GM19193 (cell line): ENCODE measurements at regions not wholly inside any gene's neighbourhood (a gene's known extent, or its start where the extent isn't known, plus 50 kb on each side); places are given as distances from the start of the nearest gene placed in this dataset.

Experiments
- POLR2A ChIP-seq: IDR thresholded peaks from 4 replicates; pipeline ENCODE4 v1.6.1; 2011; ENCODE audit not compliant: insufficient read depth, insufficient read length; ENCODE audit errors: extremely low read depth

DNA sequence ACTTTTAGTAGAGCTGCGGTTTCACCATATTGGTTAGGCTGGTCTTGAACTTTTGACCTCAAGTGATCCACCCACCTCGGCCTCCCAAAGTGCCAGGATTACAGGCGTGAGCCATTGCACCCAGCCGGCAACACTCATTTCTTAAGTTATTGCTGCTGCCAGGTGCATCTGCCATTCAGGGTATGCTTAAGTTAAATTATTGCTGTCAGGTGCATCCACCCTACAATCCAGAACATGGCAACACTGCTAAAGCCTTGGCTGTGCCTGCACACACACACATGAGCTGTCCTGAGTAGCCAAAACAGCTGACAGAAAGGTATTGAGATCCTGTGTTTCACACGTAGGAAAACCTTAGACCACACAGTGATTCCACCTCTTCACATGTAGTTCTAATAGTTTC lies 148.2 kb downstream of the FAM161A start:
- no peak for TF ChIP-seq POLR2A

DNA sequence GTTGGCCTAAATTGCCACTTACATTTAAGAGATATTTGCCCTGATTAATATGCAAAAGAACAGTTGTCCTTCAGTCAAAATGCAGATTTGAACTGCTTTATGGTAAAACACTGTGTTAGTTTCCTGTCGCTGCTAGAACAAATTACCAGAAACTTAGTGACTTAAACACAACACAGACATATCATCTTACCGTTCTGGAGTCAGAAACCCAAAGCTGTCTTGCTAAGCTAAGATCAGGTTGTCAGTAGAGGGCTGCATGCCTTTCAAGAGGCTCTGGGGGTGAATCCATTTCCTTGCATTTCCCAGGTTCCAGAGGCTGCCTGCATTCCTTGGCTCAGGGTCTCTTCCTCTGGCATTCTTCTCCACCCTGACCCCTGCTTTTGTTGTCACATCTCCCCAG lies 149.5 kb downstream of the FAM161A start:
- no peak for TF ChIP-seq POLR2A

DNA sequence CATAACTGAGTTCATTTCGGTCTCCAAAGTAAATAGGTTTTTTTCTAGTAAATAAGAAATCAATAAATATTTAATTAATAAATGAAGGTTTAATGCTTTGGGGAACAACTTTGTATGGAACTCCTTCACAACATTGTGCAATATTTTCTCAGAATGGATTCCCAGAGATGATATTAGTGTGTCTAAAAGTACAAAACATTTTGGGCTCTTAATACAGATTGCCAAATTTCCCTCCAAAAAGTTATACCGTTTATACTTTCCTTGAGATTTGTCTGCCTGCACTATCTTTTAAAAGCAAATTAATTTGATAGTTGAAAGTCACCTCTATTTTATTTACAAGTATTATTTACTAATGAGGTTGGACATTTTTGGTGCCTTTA lies 151.8 kb downstream of the FAM161A start:
- TF ChIP-seq POLR2A = no peak

DNA sequence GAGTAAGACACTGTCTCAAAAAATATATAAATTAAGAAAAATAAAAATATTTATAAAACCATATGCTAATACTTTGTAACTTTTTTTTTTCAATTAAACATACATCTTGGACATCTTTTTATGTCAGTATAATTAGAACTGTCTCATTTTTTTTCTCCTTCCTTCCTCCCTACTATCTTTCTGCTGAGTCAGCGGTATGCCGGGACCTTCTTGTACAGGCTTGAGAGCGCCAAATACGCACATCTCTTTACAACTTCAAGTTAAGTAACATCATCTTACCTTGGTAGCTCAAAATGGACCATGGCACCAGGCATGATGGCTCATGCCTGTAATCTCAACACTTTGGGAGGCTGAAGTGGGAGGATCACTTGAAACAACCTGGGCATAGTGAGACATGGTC lies 153.4 kb downstream of the FAM161A start:
- TF ChIP-seq POLR2A = no peak

DNA sequence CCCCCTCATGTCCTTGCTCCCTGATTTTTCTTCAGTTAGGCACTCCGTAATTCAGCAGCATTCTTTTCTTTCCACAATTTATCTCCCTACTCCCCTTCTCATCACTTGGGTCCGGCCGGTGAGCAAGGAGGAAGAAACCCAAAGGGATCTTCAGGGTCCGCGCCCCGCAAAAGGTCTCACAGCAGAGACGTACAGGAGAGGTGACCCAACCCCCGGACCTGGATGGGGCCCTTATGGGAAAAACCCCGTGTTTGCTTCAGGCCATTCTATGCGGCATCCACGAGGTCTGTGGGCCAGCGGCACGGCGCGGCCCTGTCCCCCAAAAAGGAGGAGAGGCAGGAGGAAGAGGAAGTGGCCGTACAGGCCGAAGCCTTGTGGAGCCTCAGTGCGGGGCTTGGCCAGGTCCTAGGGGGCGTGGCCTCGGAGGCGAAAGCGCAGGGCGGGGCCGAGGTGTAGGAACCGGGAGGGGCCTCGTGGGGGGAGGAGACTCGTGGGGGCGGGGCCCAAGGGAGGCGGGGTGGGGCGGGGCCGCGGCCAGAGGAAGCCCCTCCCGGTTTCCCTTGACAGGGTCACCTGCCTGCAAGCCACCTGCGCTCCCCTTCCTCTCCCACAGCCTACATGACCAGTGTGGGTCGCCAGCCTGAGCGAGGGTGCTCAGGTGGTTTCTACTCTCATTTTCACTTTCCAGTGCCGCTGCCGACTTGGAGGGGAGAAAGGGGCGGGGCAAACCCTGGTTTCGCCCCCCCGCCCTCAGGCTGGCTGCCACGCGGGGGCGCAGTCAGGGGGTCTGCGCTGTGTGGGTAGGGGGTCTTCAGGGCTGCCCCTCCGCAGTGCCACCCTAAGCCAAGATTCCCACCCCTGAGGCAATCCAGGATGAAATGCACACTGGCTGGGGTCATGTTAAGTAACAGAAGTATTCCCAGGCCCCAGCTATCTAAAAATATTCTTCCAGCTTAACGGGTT lies 156.4 kb upstream of the XPO1 start:
- peak; percentile 92 for TF ChIP-seq POLR2A

DNA sequence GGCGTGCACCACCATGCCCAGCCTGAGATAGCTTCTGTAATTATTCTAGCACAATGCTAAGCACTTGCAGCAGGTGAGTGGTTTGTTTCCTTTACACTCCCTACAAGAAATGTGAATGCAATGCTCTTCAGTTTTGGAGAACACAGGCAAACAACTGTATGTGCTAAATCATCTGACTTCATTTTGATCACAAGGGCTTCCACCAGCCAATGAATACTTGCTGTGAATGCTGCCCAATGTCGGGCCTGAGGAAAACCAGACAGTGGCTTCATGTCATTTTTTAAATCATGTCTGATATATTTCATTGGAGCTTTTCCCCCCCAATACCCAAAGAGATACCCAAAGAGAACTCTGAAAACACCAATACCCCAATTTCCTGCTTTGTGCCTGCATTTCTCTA lies 155.6 kb upstream of the XPO1 start:
- TF ChIP-seq POLR2A = no peak

DNA sequence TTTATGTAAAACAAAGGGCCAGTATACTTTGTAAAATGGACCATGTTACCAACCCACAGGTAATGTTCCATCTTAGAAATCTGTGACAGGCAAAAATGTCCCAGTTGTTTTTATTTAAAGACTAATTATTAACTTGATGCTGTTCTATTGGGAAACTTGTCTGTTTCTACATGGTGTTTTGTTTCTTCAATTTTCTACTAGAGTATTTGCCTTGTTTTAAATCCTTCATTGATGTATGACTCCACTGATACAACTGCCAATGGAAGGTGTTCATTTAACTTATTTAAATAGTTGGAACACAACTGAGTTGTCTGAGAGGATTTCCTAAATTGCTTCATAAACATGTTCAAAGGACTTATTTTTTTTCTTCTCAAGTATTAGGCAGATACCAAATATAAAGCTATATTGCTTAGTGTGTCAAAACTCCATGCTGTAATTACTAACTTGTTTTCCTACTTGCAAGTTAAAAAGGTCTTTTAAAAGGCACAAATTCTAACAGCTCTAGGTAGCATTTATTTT lies 152.0 kb upstream of the XPO1 start:
- TF ChIP-seq POLR2A = no peak

DNA sequence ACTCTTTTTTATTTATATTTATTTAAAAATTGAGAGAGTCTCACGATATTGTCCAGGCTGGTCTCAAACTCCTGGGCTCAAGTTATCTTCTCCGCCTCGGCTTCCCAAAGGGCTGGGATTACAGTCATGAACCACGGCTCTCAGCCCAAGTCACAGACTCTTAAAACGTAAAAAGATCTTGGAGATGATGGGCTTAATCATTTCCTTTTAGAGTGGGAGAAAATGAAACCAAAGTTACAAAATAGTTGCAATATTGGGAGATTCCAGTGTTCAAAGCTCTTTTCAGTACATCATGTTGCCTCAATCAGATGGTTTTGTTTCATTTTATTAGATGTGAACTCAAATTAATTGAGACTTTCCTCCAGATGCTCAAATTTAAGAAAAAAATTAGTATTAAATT lies 151.4 kb upstream of the XPO1 start:
- no peak for TF ChIP-seq POLR2A

DNA sequence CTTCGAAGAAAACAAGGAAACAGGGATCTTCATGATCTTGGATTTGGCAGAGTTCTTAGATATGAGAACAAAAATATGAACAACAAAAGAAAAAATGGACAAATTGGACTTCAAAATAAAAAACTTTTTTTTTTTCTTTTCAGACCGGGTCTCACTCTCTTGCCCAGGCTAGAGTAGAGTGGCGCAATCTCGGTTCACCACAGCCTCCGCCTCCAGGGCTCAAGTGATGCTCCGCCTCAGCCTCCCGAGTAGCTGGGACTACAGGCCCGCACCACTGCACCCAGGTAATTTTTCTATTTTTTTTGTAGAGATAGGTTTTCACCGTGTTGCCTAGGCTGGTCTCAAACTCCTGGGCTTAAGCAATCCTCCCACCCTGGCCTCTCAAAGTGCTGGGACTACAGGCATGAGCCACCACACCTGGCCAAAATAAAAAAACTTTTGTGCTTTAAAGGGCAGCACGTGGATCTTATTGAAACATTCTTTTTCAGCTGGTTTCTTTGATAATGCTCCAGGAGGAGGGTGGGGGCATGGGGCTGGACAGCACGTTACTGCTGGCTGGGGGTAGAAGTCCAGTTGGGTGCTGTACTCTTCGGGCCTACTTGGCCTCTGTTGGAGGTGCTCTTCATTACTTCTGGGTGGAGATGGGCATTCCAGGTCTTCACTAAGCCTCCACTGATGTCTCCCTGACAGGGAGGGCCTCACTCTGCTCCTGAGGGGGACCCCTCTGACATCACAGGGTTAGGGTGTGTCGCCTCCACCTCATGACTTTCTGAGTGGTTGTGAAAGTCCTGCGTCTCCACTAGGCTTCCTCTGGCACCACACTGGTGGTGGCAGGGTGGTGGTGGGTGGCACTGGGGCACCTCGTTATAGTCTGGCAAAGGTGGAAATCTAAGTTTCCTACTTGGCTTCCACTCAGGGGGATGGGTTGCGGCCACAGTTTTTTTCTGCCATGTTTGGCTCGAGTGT lies 150.5 kb upstream of the XPO1 start:
- no peak for TF ChIP-seq POLR2A

DNA sequence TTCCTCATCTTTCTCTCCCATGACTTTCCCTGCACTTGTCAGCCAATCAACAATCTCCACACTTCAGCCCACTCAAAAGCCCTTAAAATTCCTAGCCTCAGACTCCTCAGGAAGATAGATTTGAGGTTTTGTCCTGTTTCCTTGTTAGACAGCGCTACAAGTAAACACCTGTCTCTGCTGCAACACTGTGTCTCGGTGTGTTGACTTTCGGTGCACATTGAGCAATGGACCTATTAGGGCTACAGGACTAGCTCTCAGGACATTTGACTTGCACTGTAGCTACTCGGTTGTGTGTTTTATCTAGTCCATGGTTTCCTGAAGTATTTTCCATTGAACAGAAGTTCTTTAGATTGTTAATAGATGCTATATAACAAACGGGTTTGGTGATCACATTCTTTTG lies 140.9 kb upstream of the XPO1 start:
- TF ChIP-seq POLR2A = no peak

DNA sequence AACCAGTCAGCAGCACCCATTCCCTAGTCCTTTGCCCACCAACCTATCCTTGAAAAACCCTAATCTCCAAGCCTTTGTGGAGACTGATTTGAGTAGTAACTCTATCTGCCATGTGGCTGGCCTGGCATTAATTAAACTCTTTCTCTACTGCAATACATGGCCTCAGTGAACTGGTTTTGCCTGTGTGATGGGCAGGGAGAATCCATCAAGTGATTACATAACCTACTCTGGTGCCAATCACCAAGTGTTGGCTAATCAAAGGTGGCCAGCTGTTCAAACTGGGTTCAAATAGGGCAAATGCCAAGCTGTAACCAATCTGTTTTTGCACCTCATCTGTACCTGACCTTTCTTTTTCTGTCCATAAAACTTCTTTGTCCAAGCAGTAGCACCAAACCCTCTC lies 139.8 kb upstream of the XPO1 start:
- no peak for TF ChIP-seq POLR2A

DNA sequence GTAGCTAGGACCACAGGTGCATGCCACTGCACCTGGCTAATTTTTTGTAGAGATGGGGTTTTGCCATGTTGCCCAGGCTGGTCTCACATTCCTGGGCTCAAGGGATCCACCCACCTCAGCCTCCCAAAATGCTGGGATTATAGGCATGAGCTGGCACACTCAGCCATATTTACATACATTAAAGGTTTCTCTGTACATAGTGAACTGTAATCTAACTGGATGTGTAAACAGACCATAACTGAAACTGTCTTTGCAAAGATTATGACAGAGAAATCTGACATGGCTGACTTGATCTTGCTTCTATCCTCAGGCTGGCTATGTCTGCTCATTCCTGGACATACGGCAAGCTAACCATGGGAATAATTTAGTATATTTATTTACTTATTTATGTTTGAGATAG lies 139.2 kb upstream of the XPO1 start:
- TF ChIP-seq POLR2A = no peak

DNA sequence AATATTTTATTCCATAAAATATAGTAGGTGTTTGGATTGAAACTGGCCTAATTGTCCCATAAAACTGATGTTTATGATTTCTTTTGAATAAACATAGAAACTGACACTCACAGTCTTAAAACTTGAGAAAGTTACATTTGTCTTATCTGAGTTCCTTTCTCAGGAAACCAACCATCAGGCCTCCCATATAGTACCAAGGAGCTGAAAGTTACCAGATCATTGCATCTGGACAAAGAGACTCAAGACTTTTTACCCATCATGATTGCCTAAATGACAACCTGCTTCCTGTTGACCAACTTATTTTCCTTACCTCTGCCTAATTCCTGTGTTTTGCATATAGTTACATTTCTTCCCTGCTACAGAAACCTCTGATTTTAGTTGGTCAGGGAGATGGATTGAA lies 137.0 kb upstream of the XPO1 start:
- TF ChIP-seq POLR2A = no peak

DNA sequence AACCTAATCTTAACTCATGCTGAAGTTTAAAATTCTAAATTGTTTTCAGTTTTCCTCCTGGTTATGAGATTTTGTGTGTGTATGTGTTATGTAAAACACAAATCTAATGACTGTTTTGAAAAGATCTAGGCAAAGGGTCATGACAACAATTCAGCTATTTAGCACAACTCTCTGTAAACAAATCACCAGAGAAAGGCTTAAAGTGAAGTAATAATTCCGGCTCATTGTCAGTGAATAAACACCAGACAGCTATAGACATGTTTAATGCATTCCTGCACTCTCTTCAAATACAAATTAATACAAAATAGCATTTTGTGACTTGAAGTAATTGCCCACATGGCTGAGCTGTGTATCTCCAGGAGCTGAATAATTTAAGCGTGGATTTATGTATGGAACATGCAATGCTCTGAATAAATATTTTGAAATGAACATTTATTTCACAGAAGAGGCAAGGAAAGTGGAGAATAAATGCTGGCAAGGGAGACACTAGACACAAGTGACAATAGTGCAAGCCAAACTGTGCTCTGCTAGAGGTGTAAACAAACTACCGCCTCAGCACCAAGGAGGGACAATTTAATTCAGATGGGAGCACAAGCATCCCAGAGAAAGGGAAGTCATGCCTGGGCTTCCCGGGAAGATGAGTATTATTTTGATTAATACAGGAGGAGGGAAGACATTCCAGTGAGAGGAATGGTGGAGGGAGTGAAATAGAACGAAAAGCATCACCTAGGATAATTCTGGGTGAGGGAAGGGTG lies 133.6 kb upstream of the XPO1 start:
- no peak for TF ChIP-seq POLR2A
